Body of pancreas (tissue), 4 donors: ENCODE measurements at regions not wholly inside any gene's neighbourhood (a gene's known extent, or its start where the extent isn't known, plus 50 kb on each side); places are given as distances from the start of the nearest gene placed in this dataset.

ENCODE experiments used
- POLR2A ChIP-seq, 3 donors: fragments of 450-650 bp; IDR thresholded peaks; one replicate each; pipeline ENCODE4 v1.6.1; 2016; ENCODE audit warnings: antibody characterized with exemption in 3 of 3, mild to moderate bottlenecking in 2 of 3
- TF ChIP-seq, protein P1 (sequence below), 7 experiments: fragments of 450-650 bp in 4 of 7; fragments of 200-600 bp in 3 of 7; sonication (generic) in 3 of 7; IDR thresholded peaks; one replicate each; pipeline ENCODE4 v1.5.1; 2016 to 2019; ENCODE audit warnings: antibody characterized with exemption in 7 of 7

DNA sequence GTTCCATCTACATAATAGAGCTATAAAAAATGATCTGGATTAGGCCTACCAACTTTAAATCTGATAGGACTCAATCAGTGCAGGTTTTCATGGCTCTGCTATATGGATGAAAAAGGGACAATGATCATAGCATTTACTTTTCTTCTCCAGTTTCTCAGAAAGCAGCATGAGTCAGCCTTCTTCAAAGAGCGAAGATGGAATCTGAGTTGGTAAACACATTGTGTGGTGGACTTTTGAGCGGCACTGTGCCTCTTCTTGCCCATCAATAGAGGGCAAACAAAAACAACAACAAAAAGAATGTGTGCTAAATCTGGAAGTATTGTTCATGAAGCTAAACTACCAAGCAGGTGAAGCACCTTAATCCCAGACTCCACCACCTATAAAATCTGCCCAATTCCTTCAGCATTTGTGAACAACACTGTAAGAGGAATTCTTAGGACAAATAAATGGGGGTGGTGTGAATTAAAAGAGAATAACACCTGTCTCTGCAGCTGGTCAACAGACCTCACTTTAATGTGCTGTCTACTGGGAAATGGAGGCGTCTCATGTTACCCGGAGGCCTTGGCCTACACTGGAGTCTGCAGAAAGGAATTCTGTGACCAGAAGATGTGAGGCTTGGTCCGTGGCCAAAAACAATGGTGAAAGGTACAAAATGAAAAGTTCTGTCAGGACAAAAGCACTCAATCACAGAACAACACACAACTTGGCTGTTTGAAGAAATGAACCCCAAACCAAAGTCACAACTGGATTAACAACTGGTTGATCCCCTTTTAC, 609.0 kb downstream of the IRS1 start:
- TF ChIP-seq, protein P1, sequence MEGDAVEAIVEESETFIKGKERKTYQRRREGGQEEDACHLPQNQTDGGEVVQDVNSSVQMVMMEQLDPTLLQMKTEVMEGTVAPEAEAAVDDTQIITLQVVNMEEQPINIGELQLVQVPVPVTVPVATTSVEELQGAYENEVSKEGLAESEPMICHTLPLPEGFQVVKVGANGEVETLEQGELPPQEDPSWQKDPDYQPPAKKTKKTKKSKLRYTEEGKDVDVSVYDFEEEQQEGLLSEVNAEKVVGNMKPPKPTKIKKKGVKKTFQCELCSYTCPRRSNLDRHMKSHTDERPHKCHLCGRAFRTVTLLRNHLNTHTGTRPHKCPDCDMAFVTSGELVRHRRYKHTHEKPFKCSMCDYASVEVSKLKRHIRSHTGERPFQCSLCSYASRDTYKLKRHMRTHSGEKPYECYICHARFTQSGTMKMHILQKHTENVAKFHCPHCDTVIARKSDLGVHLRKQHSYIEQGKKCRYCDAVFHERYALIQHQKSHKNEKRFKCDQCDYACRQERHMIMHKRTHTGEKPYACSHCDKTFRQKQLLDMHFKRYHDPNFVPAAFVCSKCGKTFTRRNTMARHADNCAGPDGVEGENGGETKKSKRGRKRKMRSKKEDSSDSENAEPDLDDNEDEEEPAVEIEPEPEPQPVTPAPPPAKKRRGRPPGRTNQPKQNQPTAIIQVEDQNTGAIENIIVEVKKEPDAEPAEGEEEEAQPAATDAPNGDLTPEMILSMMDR (IDR thresholded peaks at IDR 0.05): no peak
- no peak for TF ChIP-seq POLR2A (IDR thresholded peaks at IDR 0.05)
